Thymus (tissue), 11 donors: ENCODE measurements at regions not wholly inside any gene's neighbourhood (a gene's known extent, or its start where the extent isn't known, plus 50 kb on each side); places are given as distances from the start of the nearest gene placed in this dataset.
"Not testable (repeated sequence)": the region's sequence is repeated elsewhere in the genome, so short reads cannot be mapped to it uniquely, and the experiment has no call there.

Experiments
- DNase-seq, 9 donors: peaks; one replicate each; pipeline ENCODE4 v3.0.0-alpha.2; 2013; ENCODE audit warnings: low spot score in 9 of 9, low read depth in 6 of 9, missing footprints in 1 of 9
- H3K27ac ChIP-seq, 2 donors: one replicate each; pipeline ENCODE4 v1.5.1; 2013; ENCODE audit warnings: control low read depth in 1 of 2, low read depth in 1 of 2, low read length in 1 of 2, mild to moderate bottlenecking in 1 of 2, moderate library complexity in 1 of 2
- H3K27me3 ChIP-seq, 2 donors: one replicate each; pipeline ENCODE4 v1.5.1; 2013; ENCODE audit warnings: low read length in 1 of 2; ENCODE audit not compliant: control insufficient read depth in 2 of 2, insufficient read depth in 1 of 2
- H3K36me3 ChIP-seq, 2 donors: one replicate each; pipeline ENCODE4 v1.5.1; 2013; ENCODE audit warnings: low read length in 1 of 2, mild to moderate bottlenecking in 1 of 2, moderate library complexity in 1 of 2; ENCODE audit not compliant: control insufficient read depth in 2 of 2, insufficient read depth in 2 of 2
- H3K4me1 ChIP-seq, 2 donors: one replicate each; pipeline ENCODE4 v1.5.1; 2013; ENCODE audit warnings: low read length in 2 of 2; ENCODE audit not compliant: control insufficient read depth in 2 of 2, insufficient read depth in 2 of 2
- H3K4me3 ChIP-seq, 2 donors: one replicate each; pipeline ENCODE4 v1.5.1; 2013; ENCODE audit warnings: low read length in 2 of 2, control low read depth in 1 of 2, mild to moderate bottlenecking in 1 of 2
- H3K9me3 ChIP-seq, 2 donors: one replicate each; pipeline ENCODE4 v1.5.1; 2013; ENCODE audit warnings: low read length in 1 of 2, mild to moderate bottlenecking in 1 of 2; ENCODE audit not compliant: control insufficient read depth in 2 of 2, insufficient read depth in 1 of 2
- WGBS: extraction: QIAGEN DNeasy Blood & Tissue Kit; methylation state at CpG from one replicate; pipeline ENCODE4 v1.1.7; 2013; 5-methylcytosine and 5-hydroxymethylcytosine counted together
- donor health status: healthy.

GRCh38 chr18:76709659-76710645, 112.4 kb upstream of the ZNF236 start:
- peak in 8 of 9 donors; percentile 18 to 77 (median 46) for DNase-seq
- no peak overlapping the region for H3K4me3 ChIP-seq
- 48% methylated on average over 29 of the region's 29 CpGs for WGBS

GRCh38 chr18:76708722-76709353, 113.5 kb upstream of the ZNF236 start:
- H3K4me1 ChIP-seq = peaks cover 0 to 2% of the 10 kb centered on the region in 2 donors
- no peaks in the 10 kb centered on the region for H3K36me3 ChIP-seq
- DNase-seq = no peak
- no peaks in the 10 kb centered on the region for H3K27me3 ChIP-seq
- H3K27ac ChIP-seq = no peak overlapping the region
- no peaks in the 10 kb centered on the region for H3K9me3 ChIP-seq
- H3K4me3 ChIP-seq = no peak overlapping the region
- WGBS = 96% methylated on average over 25 of the region's 25 CpGs

More at GRCh38 chr18:76709659-76710645, 112.4 kb upstream of the ZNF236 start:
- Histone ChIP-seq H3K36me3 (no peaks in the 10 kb centered on the region), H3K27me3 (no peaks in the 10 kb centered on the region), H3K27ac (no peak overlapping the region), H3K9me3 (no peaks in the 10 kb centered on the region), H3K4me1 (peaks cover 0 to 2% of the 10 kb centered on the region in 2 donors)

GRCh38 chr18:76708071-76708721, 114.2 kb upstream of the ZNF236 start:
- DNase-seq = no peak
- no peaks in the 10 kb centered on the region for H3K9me3 ChIP-seq
- no peak overlapping the region for H3K27ac ChIP-seq
- H3K27me3 ChIP-seq = no peaks in the 10 kb centered on the region
- no peak overlapping the region for H3K4me3 ChIP-seq
- peaks cover 0 to 2% of the 10 kb centered on the region in 2 donors for H3K4me1 ChIP-seq
- 90% methylated on average over 28 of the region's 28 CpGs for WGBS
- H3K36me3 ChIP-seq = no peaks in the 10 kb centered on the region

- Histone ChIP-seq H3K27me3 (no peaks in the 10 kb centered on the region), H3K27ac (no peak overlapping the region), H3K36me3 (no peaks in the 10 kb centered on the region), H3K4me3 (no peak overlapping the region), H3K9me3 (no peaks in the 10 kb centered on the region), H3K4me1 (peaks cover 0 to 2% of the 10 kb centered on the region in 2 donors)
- 96% methylated on average over 7 of the region's 7 CpGs for WGBS
- DNase-seq = no peak
Observed at GRCh38 chr18:76707534-76707933, 114.8 kb upstream of the ZNF236 start.

GRCh38 chr18:76704589-76704988, 117.8 kb upstream of the ZNF236 start:
- not testable (repeated sequence) for H3K27ac ChIP-seq
- 96% methylated on average over 4 of the region's 4 CpGs for WGBS

GRCh38 chr18:76699923-76700322, 122.4 kb upstream of the ZNF236 start:
- no peak overlapping the region for H3K4me3 ChIP-seq
- 97% methylated on average over 11 of the region's 11 CpGs for WGBS
- no peak for DNase-seq
- H3K36me3 ChIP-seq = no peaks in the 10 kb centered on the region
- peaks cover 3 to 16% of the 10 kb centered on the region in 2 donors for H3K27me3 ChIP-seq
- H3K4me1 ChIP-seq = no peaks in the 10 kb centered on the region
- no peaks in the 10 kb centered on the region for H3K9me3 ChIP-seq
- no peak overlapping the region for H3K27ac ChIP-seq

More at GRCh38 chr18:76704589-76704988, 117.8 kb upstream of the ZNF236 start:
- not testable (repeated sequence) for DNase-seq, H3K4me3 ChIP-seq, H3K27me3 ChIP-seq, H3K36me3 ChIP-seq, H3K4me1 ChIP-seq, H3K9me3 ChIP-seq

GRCh38 chr18:76697441-76697901, 124.9 kb upstream of the ZNF236 start:
- no peak overlapping the region for H3K27ac ChIP-seq
- H3K4me3 ChIP-seq = no peak overlapping the region
- no peaks in the 10 kb centered on the region for H3K4me1 ChIP-seq
- no peaks in the 10 kb centered on the region for H3K36me3 ChIP-seq
- WGBS = 20% methylated on average over 13 of the region's 13 CpGs
- H3K27me3 ChIP-seq = peaks cover 3 to 16% of the 10 kb centered on the region in 2 donors
- no peaks in the 10 kb centered on the region for H3K9me3 ChIP-seq
- no peak for DNase-seq

GRCh38 chr18:76691800-76692199, 130.6 kb upstream of the ZNF236 start:
- Histone ChIP-seq H3K27ac (no peak overlapping the region), H3K27me3 (peaks cover 0 to 8% of the 10 kb centered on the region in 2 donors), H3K9me3 (no peaks in the 10 kb centered on the region), H3K4me1 (no peaks in the 10 kb centered on the region), H3K4me3 (no peak overlapping the region), H3K36me3 (no peaks in the 10 kb centered on the region)
- 73% methylated on average over 7 of the region's 7 CpGs for WGBS
- no peak for DNase-seq
